ENCODE measurements at regions not wholly inside any gene's neighbourhood (a gene's known extent, or its start where the extent isn't known, plus 50 kb on each side); places are given as distances from the start of the nearest gene placed in this dataset.

- TF ChIP-seq, protein P1, sequence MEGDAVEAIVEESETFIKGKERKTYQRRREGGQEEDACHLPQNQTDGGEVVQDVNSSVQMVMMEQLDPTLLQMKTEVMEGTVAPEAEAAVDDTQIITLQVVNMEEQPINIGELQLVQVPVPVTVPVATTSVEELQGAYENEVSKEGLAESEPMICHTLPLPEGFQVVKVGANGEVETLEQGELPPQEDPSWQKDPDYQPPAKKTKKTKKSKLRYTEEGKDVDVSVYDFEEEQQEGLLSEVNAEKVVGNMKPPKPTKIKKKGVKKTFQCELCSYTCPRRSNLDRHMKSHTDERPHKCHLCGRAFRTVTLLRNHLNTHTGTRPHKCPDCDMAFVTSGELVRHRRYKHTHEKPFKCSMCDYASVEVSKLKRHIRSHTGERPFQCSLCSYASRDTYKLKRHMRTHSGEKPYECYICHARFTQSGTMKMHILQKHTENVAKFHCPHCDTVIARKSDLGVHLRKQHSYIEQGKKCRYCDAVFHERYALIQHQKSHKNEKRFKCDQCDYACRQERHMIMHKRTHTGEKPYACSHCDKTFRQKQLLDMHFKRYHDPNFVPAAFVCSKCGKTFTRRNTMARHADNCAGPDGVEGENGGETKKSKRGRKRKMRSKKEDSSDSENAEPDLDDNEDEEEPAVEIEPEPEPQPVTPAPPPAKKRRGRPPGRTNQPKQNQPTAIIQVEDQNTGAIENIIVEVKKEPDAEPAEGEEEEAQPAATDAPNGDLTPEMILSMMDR (IDR thresholded peaks at IDR 0.05; ENCODE audit: extremely low read depth, missing control alignments) = no peak
These were observed 165.9 kb downstream of the SMC2 start for GRCh38 chr9:104260004-104260403.

DNA sequence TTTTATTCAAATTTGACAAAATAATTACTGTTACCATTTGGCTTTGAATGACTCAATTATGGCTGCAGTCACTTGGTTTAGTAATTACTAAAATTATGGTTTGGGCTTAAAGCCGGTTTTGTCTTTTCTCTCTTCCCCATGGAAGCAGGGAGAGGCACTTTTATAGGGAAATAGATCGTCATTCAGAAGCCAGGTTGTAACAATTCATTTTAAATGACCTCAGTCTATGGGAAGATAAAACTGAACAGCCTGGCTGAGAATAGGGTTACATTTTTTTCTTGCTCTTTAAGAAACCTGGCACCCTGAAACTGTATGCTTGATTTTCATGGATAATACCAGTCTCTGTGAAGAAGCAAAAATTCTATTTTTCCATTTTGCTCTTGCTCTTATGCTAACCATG lies 169.8 kb downstream of the SMC2 start:
- TF ChIP-seq, protein P1 (IDR thresholded peaks at IDR 0.05; ENCODE audit: extremely low read depth, missing control alignments) = no peak
- DNase-seq (ENCODE audit: low spot score) = no peak

More at GRCh38 chr9:104260004-104260403, 165.9 kb downstream of the SMC2 start:
- DNase-seq (ENCODE audit: low spot score) = no peak

GRCh38 chr9:104264431-104264830 lies 170.3 kb downstream of the SMC2 start:
- TF ChIP-seq, protein P1 (IDR thresholded peaks at IDR 0.05; ENCODE audit: extremely low read depth, missing control alignments) = no peak
- no peak for DNase-seq (ENCODE audit: low spot score)

- TF ChIP-seq, protein P1 (IDR thresholded peaks at IDR 0.05; ENCODE audit: extremely low read depth, missing control alignments) = no peak
- DNase-seq (ENCODE audit: low spot score) = no peak
These were observed 175.3 kb downstream of the SMC2 start for GRCh38 chr9:104269374-104269773.

GRCh38 chr9:104269996-104270963 lies 176.2 kb downstream of the SMC2 start:
- DNase-seq (ENCODE audit: low spot score) = no peak
- TF ChIP-seq, protein P1 (IDR thresholded peaks at IDR 0.05; ENCODE audit: extremely low read depth, missing control alignments) = no peak

GRCh38 chr9:104276709-104277245 lies 182.7 kb downstream of the SMC2 start:
- TF ChIP-seq, protein P1 (IDR thresholded peaks at IDR 0.05; ENCODE audit: extremely low read depth, missing control alignments) = no peak
- no peak for DNase-seq (ENCODE audit: low spot score)

DNA sequence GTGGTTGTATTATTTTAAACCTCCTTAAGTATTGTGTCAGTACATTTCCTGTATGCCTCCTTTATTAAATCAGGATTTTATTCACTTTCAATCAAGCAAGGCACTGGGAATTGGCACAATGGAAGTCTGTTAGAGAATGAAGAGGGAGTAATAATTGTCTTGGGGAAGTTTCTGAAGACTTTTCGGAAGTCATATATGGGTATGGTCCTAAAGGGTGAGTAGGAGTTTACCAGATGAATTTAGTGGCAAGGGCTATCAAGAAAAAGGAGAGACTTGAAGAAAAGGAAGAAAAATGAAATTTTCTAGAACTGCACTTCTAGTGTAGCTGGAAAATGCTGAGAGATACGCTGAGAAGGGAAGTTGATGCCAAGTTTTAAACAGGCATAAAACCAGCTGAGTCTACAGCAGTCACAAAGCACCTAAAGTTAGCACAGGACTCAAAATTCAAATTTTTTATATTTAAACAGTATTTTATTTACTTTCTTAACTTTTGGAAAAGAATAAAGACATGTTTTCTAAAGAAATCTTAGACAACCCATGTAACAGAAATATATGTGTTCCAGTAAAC lies 184.9 kb downstream of the SMC2 start:
- DNase-seq (ENCODE audit: low spot score) = no peak
- TF ChIP-seq, protein P1 (IDR thresholded peaks at IDR 0.05; ENCODE audit: extremely low read depth, missing control alignments) = no peak

All from GM20000 (cell line).